T-helper 9 cell (primary cell): ENCODE measurements at regions not wholly inside any gene's neighbourhood (a gene's known extent, or its start where the extent isn't known, plus 50 kb on each side); places are given as distances from the start of the nearest gene placed in this dataset.
A peak's percentile ranks its signal among the peaks of the same experiment; 100 is the strongest.

Experiments
- DNase-seq: peaks from one replicate; pipeline ENCODE4 v3.0.0-alpha.2; 2020

DNA sequence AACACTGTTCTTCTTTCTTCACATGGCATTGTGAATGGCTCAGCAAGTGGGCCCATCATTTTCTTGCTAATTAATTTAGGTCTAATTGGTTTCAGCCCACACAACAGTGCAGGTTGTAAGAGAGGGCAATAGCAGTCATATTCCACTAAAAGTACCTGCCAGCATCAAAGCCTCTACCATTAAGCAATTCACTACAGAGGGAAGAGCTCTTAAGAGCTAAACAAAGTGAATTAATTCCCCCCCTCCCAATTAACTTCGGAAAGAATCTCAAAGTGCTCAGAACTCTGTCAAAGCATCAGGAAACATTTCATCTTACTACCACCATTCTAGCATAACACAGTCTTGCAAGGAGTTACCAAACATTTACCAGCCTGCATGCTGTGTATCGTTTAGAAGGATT, 133.9 kb upstream of the UBASH3B start:
- DNase-seq, result no peak

- no peak for DNase-seq
Measured at GRCh38 chr11:122517403-122518379, 137.8 kb upstream of the UBASH3B start.

- DNase-seq, result no peak
Measured at GRCh38 chr11:122516686-122517085, 138.8 kb upstream of the UBASH3B start.

DNA sequence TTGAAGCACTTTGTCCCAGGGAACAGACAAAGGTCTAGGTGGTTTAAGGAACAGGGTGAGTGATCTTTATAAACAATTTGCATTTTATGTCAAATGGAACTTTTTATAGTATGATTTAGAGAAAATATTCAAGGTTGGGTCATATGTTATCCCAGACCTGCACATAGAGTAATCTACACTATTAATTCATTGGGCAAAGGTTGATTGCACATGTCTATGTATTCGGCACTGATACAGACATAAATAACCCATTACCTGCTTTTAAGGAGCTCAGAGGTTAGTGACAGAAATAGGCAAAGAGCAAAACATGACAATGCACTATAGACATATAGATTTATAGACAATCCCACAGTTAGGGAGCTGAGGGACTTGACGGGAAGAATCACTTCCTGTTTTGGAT, 141.5 kb upstream of the UBASH3B start:
- DNase-seq, result no peak

GRCh38 chr11:122513328-122513727, 142.2 kb upstream of the UBASH3B start:
- no peak for DNase-seq

DNA sequence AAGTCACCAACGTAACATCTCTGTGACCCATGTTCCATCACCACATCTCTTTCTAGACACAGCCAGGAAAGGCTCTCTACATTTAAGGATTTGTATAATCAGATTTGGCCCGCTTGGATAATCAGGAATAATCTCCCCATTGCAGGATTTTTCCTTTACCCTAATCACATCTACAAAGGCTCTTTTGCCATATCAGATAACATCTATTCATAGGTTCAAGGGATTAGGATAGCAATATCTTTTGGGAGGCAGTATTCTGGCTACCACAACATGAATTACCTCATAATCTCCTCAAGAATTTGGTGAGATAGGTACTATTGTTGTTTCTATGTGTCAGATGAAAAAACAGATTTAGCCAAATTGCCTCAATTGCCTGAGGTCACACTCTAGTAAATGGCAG, 142.8 kb upstream of the UBASH3B start:
- no peak for DNase-seq

GRCh38 chr11:122509899-122510298, 145.6 kb upstream of the UBASH3B start:
- no peak for DNase-seq

- DNase-seq, result no peak
Measured at GRCh38 chr11:122509091-122509490, 146.4 kb upstream of the UBASH3B start.

DNA sequence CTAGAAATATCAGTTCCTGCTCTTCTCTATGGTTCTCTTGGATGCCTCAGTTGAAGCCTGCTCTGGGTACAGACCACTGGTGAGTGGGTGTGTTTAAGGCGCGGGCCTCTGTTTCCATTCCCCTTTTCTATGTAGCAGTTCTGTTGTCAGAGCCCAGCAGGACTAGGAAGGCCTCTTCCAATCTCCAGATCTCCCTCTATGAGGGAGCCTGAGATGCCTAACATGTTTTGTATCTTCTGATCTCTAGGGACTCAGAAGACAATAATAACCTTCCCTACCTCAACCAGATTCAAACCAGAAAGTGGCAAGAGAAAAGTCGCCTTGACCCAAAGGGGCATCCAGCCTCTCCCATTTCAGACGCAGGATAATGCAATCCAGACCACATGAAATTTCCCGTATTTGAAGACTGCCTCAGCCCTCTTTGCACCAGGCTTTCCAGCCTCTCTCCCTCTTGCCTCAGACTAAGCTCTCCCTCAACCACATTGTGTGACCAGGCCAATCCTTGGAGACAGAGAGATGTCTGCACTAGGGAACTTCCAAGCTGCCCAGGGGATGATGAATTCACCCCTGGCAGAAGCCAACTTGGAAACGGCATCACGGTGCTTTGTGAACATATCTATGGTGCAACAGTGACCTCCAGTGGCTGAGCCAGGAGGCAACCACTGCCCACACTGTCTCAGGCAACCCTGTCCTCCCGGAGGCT, 150.1 kb upstream of the UBASH3B start:
- peak; percentile 12 for DNase-seq

GRCh38 chr11:122494221-122494620, 161.3 kb upstream of the UBASH3B start:
- DNase-seq, result no peak

- no peak for DNase-seq
Measured at GRCh38 chr11:122491509-122491908, 164.0 kb upstream of the UBASH3B start.

GRCh38 chr11:122488892-122489706, 166.4 kb upstream of the UBASH3B start:
- DNase-seq, result no peak

DNA sequence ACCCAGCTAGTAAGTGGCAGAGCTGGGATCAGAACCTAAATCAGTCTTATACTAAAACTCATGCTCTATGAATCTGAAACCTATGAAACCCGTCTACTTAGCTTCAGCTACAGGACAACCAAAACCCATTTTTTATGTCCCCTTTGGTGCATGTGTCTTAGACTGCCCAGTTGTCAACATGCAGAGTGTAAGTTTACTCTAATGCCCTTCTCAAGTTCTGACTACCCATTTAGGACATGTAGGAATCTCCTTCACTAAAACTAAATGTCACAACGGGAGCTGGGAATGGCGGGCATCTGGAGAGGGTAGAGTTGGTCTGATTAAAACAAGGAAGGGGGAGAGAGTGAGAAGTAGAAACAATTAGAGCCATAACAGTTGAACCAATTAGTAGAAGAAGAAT, 167.9 kb upstream of the UBASH3B start:
- DNase-seq, result no peak

DNA sequence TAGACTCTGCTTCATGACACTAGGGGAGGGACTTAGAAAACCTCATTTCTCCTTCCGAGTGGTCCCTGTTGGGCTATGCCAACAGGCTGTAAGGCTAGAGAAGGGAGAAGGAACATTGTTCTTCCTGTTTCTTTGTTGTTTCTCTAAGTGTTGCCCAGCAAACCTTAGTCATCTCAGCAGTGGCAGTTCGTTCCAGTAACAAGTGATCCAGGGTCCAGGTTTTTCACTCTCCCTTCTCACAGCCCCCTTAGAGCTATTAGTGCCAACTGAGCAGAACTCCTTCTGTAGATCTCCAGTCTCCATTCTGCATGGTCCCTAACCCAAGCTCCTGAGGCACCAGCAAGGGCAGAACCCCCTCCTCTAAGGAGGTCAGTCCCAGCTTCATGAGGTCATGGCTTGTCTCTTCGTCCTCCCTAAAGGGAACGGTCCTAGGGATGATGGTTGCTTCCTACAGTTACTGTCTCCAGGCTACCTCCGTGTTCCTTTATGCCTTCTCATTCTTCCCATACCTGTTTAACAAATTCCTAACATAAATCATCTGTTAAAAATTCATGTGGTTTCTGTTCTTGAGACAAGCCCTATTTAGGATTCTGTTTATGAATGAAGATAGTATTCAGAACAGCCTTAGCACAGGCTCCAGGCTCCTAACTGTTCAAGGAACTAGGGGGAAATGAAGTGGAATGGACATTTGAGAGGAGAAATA, 168.6 kb upstream of the UBASH3B start:
- DNase-seq, result no peak

- no peak for DNase-seq
Measured at GRCh38 chr11:122478986-122479385, 176.5 kb upstream of the UBASH3B start.

DNA sequence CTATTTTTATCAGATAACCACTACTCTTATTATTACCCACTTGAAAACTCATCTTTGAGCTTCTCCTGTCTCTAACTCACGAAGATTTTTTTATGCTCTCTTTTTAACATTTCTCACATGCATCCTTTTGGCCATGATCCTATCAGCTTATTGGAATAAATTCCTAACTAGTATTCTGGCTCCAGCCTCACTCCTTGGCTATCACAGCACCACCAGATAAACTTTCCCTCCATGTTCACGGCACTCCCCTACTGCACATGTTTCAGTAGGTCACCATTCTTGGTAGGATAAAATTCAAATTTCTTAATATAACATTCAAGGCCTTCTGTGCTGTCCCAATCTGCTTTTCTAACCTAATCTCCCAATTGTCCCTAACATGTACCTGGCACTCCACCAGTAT, 186.6 kb upstream of the UBASH3B start:
- DNase-seq, result no peak

DNA sequence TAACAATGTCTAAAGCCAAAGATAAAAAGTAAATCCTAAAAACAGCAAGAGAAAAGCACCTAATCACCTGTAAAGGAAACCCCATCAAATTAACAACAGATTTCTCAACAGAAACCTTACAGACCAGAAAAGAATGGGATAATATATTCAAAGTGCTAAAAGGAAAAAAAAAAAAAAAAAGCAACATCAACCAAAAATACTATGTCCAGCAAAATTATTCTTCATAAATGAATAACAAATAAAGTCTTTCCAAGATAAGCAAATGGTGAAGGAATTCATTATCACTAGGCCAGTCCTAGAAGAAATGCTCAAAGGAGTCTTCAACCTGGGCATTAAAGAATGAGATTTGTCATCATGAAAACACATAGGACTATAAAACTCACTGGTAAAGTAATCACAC, 192.0 kb upstream of the UBASH3B start:
- no peak for DNase-seq

DNA sequence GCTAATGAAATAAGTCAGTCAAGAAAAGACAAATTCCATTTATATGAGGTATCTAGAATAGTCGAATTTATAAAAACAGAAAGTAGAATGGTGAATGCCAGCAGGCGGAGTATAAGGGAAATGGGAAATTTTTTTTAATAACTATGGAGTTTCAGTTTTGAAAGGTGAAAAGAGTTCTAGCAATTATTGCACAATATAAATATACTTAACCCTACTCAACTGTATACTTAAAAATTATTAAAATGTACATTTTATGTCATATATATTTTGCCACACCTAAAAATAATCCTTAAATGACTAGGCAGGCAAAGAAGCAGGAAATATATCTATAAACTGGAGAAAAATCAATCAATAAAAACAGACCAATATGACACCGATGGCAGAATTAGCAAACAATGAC, 196.5 kb upstream of the UBASH3B start:
- no peak for DNase-seq

- DNase-seq, result no peak
Measured at GRCh38 chr11:122453586-122453985, 201.9 kb upstream of the UBASH3B start.

GRCh38 chr11:122451911-122452310, 203.6 kb upstream of the UBASH3B start:
- no peak for DNase-seq

GRCh38 chr11:122441666-122442035, 213.9 kb upstream of the UBASH3B start:
- no peak for DNase-seq

DNA sequence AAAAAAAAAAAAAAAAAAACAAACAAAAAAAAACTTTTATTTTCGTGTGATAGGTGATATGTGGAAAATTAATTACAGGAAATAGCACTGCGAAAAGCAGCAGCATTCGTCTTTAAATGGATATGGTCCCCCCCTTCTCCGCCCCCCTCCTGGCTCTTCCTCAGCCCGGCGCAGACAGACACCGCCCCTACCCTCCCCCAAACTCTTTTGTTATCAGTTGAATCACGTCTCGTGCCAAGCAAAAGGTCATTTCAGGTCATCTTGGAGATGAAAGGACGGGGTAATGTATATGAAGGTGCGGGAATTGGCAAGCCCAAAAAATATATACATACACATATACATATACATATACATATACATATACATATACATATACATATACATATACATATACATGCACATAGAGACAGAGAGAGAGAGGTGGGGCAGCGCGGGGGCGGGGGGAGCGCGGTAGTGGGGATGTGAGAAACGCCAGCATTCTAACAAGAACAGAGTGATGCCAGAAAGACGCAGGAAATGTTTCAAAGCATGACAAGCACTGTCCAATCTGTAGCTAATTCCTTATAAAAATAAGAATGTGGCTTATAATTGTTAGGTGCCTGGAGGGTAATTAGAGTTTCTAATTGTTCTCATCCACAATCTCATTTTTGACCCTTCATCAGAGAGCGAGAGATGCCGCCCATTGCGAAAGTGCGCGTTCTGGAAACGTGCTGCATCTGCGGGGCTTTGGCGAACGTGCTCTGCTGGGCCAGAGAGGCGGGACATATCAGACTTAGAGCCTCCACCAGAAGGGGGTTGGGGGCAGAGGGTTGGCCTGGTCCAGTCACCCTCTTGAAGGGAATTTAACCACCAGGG, 214.5 kb upstream of the UBASH3B start:
- DNase-seq, result no peak
